Tibial nerve (tissue), 4 donors: ENCODE measurements at regions not wholly inside any gene's neighbourhood (a gene's known extent, or its start where the extent isn't known, plus 50 kb on each side); places are given as distances from the start of the nearest gene placed in this dataset.

Experiments used
- DNase-seq, 2 donors: peaks; one replicate each; pipeline ENCODE4 v3.0.0-alpha.2; 2019; ENCODE audit warnings: low spot score in 2 of 2
- H3K27ac ChIP-seq, 4 donors: fragments of 200-600 bp; sonication (generic) in 3 of 4; one replicate each; pipeline ENCODE4 v1.5.1; 2017 to 2019; ENCODE audit warnings: mild to moderate bottlenecking in 1 of 4
- H3K27me3 ChIP-seq, 2 donors: fragments of 200-600 bp; sonication (generic) in 1 of 2; one replicate each; pipeline versions ENCODE4 v1.5.1 to v1.6.0; 2017 to 2019
- H3K36me3 ChIP-seq, 3 donors: fragments of 200-600 bp; sonication (generic); one replicate each; pipeline ENCODE4 v1.5.1; 2018 to 2019
- H3K4me1 ChIP-seq, 4 donors: fragments of 200-600 bp; sonication (generic) in 3 of 4; one replicate each; pipeline ENCODE4 v1.5.1; 2017 to 2019
- H3K4me3 ChIP-seq, 4 donors: fragments of 200-600 bp; sonication (generic) in 3 of 4; one replicate each; pipeline ENCODE4 v1.5.1; 2017 to 2019; ENCODE audit warnings: mild to moderate bottlenecking in 1 of 4, moderate library complexity in 1 of 4
- H3K9me3 ChIP-seq, 4 donors: fragments of 200-600 bp; sonication (generic) in 3 of 4; one replicate each; pipeline ENCODE4 v1.5.1; 2017 to 2019
- EP300 ChIP-seq, 2 donors: sonication (generic); formaldehyde crosslinking; IDR thresholded peaks; one replicate each; pipeline ENCODE4 v1.6.1; 2017; ENCODE audit warnings: antibody characterized with exemption in 2 of 2, mild to moderate bottlenecking in 1 of 2
- POLR2A ChIP-seq, 2 donors: fragments of 450-650 bp; IDR thresholded peaks; one replicate each; pipeline ENCODE4 v1.6.1; 2017; ENCODE audit warnings: antibody characterized with exemption in 2 of 2, mild to moderate bottlenecking in 2 of 2, moderate library complexity in 2 of 2
- WGBS, 2 donors: methylation state at CpG; one replicate each; pipeline ENCODE4 v1.1.5; 2018; 5-methylcytosine and 5-hydroxymethylcytosine counted together
- TF ChIP-seq, protein P1 (sequence below), 5 experiments: fragments of 200-600 bp in 3 of 5; fragments of 450-650 bp in 2 of 5; sonication (generic) in 3 of 5; IDR thresholded peaks; one replicate each; pipeline ENCODE4 v1.5.1; 2016 to 2019; ENCODE audit warnings: antibody characterized with exemption in 5 of 5, mild to moderate bottlenecking in 3 of 5, moderate library complexity in 2 of 5

DNA sequence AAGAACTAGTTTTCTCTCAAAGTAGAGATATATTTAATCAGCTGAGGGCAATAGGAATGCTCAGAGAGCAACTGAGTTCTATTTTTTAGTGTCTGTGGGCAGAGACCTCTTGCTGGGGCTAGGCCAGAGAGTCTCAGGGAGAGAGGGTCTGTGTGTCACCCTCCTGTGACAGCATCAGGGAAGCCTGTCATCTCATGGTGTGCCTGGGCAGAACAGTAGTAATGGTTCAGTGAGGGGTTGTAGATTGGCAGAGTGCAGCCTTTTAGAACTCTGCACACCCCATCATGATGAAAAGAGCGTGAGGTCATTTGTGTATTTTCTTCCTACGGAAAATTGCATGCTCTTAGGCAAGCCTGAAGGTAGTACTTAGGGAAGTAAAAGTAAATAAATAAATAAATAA is 1396.5 kb upstream of the AGA start:
- no peaks in the 10 kb centered on the region for H3K27me3 ChIP-seq
- no peak overlapping the region for H3K27ac ChIP-seq
- no peaks in the 10 kb centered on the region for H3K4me1 ChIP-seq
- DNase-seq = no peak
- H3K36me3 ChIP-seq = no peaks in the 10 kb centered on the region
- no peak overlapping the region for H3K4me3 ChIP-seq
- TF ChIP-seq POLR2A (IDR thresholded peaks at IDR 0.05) (no peak), EP300 (IDR thresholded peaks at IDR 0.05) (no peak)
- TF ChIP-seq, protein P1, sequence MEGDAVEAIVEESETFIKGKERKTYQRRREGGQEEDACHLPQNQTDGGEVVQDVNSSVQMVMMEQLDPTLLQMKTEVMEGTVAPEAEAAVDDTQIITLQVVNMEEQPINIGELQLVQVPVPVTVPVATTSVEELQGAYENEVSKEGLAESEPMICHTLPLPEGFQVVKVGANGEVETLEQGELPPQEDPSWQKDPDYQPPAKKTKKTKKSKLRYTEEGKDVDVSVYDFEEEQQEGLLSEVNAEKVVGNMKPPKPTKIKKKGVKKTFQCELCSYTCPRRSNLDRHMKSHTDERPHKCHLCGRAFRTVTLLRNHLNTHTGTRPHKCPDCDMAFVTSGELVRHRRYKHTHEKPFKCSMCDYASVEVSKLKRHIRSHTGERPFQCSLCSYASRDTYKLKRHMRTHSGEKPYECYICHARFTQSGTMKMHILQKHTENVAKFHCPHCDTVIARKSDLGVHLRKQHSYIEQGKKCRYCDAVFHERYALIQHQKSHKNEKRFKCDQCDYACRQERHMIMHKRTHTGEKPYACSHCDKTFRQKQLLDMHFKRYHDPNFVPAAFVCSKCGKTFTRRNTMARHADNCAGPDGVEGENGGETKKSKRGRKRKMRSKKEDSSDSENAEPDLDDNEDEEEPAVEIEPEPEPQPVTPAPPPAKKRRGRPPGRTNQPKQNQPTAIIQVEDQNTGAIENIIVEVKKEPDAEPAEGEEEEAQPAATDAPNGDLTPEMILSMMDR (IDR thresholded peaks at IDR 0.05) = no peak
- WGBS, 2 donors = 73 to 74% methylated on average over 2 of the region's 2 CpGs
- no peaks in the 10 kb centered on the region for H3K9me3 ChIP-seq

DNA sequence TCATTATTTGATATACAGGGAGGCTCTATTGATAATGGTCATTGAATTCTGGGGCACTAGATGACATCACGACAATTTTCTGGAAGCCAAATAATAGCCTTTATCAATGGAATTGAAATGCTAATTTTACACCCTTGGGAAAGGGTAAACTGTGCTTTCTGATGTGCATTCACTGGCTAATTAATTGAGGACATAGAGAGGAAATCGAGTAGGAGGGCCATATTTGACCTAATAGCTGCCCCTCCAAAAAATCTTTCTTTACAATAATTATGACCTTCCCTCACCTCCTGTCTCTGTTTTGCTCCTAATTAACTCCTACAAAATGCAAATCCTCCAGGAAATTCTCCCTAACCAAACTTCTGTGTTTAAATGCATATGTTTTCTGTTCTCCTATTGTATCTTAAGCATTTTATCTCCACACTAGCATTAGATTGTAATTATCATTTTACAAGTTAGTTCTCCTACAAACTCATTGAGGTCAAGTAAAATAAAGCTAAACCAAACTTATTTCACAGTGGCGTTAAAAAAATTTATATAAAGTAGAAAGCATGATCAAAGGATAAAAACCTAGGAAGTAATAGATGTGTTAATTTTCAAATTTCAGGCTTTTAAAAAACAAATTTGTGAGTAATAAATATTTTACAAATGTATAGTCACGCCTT is 1414.0 kb upstream of the AGA start:
- Histone ChIP-seq H3K27me3 (no peaks in the 10 kb centered on the region), H3K4me1 (no peaks in the 10 kb centered on the region), H3K27ac (no peak overlapping the region), H3K4me3 (no peak overlapping the region), H3K36me3 (no peaks in the 10 kb centered on the region), H3K9me3 (no peaks in the 10 kb centered on the region)
- WGBS, 2 donors = 54 to 56% methylated on average over 4 of the region's 4 CpGs
- no peak for DNase-seq
- TF ChIP-seq POLR2A (IDR thresholded peaks at IDR 0.05) = no peak
- TF ChIP-seq, protein P1 (IDR thresholded peaks at IDR 0.05) = no peak
- TF ChIP-seq EP300 (IDR thresholded peaks at IDR 0.05) = no peak

DNA sequence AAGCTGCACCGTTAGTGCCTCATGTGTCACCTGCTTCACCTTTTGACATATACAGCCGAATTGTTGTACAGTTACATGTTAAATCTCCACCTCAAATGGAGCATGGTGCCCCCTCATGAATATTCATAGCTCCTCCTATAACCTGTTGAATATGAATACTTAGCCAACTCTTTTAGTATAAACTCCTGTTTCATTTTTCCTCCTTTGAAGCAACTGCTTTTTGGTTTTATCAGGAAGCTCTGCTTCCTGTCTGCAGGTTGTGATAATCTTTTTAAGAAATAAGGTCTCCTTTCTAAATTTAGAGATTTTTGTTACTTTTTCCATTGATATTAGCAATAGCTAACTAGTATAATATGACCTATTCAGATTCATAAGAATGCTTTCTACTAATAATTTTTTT is 1429.2 kb upstream of the AGA start:
- H3K4me3 ChIP-seq = no peak overlapping the region
- H3K27ac ChIP-seq = no peak overlapping the region
- DNase-seq = no peak
- no peaks in the 10 kb centered on the region for H3K4me1 ChIP-seq
- no peaks in the 10 kb centered on the region for H3K36me3 ChIP-seq
- TF ChIP-seq, protein P1 (IDR thresholded peaks at IDR 0.05) = no peak
- TF ChIP-seq EP300 (IDR thresholded peaks at IDR 0.05) (no peak), POLR2A (IDR thresholded peaks at IDR 0.05) (no peak)
- no peaks in the 10 kb centered on the region for H3K27me3 ChIP-seq
- 84 to 85% methylated on average over 2 of the region's 2 CpGs for WGBS, 2 donors
- H3K9me3 ChIP-seq = no peaks in the 10 kb centered on the region

DNA sequence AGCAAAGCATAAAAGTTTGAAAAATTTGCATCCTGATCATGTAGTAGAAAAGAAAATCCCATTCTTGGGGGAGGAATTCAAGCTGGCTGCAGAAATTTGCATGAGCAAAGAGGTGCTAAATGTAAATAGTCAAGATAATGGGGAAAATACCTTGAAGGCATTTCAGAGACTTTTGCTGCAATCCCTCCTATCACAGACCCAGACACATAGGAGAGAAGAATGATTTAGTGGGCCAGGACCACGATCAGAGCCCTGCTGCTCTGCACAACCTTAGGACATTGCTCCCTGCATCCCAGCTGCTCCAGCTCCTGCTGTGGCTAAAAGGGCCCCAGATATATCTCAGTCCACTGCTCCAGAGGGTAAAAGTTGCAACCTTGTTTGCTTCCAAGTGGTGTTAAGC is 1439.7 kb upstream of the AGA start:
- no peak overlapping the region for H3K4me3 ChIP-seq
- no peak overlapping the region for H3K27ac ChIP-seq
- no peaks in the 10 kb centered on the region for H3K4me1 ChIP-seq
- no peak for DNase-seq
- H3K27me3 ChIP-seq = no peaks in the 10 kb centered on the region
- WGBS, 2 donors = 33 to 50% methylated on average over 1 of the region's 1 CpG
- TF ChIP-seq EP300 (IDR thresholded peaks at IDR 0.05) (no peak), POLR2A (IDR thresholded peaks at IDR 0.05) (no peak)
- TF ChIP-seq, protein P1 (IDR thresholded peaks at IDR 0.05) = no peak
- no peaks in the 10 kb centered on the region for H3K36me3 ChIP-seq
- peaks cover 0 to 14% (median 0%) of the 10 kb centered on the region in 4 donors for H3K9me3 ChIP-seq

DNA sequence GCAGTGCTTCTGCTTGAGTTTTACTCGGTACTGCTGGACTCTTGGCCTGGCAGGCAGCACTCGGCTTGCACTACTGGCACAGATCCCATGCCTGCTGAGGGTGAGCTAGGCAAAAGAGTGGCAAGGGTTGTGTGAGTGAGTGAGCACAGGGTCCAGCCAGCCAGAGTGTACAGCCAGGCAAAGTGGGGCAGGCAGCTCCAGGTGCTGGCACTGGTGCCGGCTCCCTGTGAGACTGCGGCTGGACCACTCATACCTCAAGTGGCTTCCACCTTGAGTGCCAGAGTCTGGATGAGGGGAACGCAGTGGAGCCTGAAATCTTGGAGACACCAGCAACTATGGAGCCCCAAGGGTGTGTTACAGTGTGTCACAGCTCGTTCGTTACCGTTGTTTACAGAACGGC is 1451.9 kb upstream of the AGA start:
- Histone ChIP-seq H3K27ac (no peak overlapping the region), H3K36me3 (no peaks in the 10 kb centered on the region), H3K27me3 (no peaks in the 10 kb centered on the region), H3K4me1 (no peaks in the 10 kb centered on the region), H3K4me3 (no peak overlapping the region), H3K9me3 (no peaks in the 10 kb centered on the region)
- TF ChIP-seq EP300 (IDR thresholded peaks at IDR 0.05) (no peak), POLR2A (IDR thresholded peaks at IDR 0.05) (no peak)
- TF ChIP-seq, protein P1 (IDR thresholded peaks at IDR 0.05) = no peak
- 89 to 94% methylated on average over 9 of the region's 9 CpGs for WGBS, 2 donors
- no peak for DNase-seq
